HS-27A (cell line): ENCODE measurements at regions not wholly inside any gene's neighbourhood (a gene's known extent, or its start where the extent isn't known, plus 50 kb on each side); places are given as distances from the start of the nearest gene placed in this dataset.
"Not testable (repeated sequence)": the region's sequence is repeated elsewhere in the genome, so short reads cannot be mapped to it uniquely, and the experiment has no call there.

Source experiments
- DNase-seq: peaks from one replicate; pipeline ENCODE4 v3.0.0-alpha.2; 2012; ENCODE audit warnings: low read depth, missing footprints

DNA sequence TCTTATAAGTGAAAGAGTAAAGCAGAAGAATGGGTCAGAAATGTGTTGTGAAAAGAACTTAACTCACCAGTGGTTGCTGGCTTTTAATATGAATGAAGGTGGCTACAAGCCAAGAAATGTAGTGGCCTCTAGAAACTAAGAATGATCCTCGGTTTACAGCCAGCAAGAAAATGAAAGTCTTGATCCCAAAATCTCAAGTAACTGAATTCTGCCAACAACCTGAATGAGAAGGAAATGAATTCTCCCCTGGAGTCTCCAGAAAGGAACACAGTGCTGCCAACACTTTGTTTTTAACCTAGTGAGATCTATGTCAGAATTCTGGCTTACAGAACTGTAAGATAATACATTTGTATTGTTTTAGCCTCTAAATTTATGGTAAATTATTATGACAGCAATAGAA is 193.0 kb downstream of the FZD1 start:
- DNase-seq: no peak

DNA sequence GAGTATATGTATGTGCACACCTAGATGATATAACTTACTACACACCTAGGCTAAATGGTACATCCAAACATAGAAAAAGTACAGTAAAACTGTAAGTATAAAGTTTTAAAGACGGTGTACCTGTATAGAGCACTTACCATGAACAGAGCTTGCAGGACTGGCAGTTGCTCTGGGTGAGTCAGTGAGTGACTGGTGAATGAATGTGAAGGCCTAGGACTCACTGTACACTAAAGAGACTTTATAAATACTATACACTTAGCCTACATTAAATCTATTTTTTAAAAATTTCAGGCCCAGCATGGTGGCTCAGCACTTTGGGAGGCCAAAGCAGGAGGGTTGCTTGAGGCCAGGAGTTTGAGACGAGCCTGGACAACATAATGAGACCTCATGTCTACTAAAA is 195.3 kb downstream of the FZD1 start:
- DNase-seq: no peak

DNA sequence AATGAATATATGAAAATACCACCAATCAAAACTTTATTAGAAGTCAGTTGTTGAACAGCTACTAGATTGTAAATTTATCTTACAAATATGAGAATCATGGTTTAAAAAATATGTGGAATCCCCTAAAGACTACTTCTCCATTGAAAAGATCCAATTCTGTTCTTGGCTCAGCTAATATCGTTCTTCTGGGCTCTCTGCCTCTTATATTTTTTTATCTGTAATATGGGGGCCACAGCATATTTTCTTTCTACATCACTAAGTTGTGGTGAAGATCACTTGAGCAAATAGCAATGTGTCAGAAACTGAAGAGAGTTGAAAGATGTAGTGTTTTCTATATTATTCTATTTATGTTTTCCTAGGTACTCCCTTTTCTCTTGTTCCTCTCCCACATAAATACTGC is 198.1 kb downstream of the FZD1 start:
- no peak for DNase-seq

DNA sequence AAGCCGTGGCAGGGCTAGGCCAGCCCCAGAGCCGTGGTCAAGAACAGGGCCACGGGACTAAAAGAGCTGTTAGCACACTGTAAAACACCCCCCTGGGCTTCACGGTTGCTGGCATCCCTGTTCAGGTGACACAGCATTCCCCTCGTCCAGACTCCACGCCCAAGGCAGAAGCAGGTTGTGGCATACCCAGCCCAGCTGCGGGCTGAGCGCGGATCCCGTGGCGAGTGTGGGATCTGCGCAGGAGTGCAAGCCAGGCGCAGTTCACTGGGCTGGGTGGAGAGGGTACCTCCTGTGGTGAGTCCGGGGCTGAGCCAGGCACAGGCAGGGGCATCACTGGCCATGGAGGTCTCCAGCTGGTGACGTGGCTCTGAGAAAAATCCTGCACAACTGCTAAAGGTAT is 199.1 kb downstream of the FZD1 start:
- no peak for DNase-seq

DNA sequence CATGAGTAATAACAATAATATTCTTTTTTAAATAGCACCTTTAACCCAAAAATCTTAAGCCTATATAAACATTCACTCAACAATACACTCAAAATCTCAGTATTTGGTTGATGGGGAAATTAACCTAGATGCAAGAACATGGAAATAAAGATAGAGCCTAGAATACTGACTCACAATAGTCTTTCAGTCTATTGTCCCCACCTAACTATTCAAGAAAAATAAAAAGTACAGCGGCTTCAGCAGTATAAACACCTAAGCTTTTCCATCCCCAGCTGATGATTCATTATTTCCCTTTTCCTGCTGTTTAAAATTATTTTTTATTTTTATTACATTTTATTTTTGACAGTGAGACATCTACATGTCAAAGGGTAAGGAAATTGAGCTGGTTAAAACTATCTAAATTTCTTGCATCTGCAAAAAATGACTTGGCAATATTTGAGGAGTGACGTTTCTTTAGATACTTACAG is 201.4 kb downstream of the FZD1 start:
- DNase-seq: no peak

DNA sequence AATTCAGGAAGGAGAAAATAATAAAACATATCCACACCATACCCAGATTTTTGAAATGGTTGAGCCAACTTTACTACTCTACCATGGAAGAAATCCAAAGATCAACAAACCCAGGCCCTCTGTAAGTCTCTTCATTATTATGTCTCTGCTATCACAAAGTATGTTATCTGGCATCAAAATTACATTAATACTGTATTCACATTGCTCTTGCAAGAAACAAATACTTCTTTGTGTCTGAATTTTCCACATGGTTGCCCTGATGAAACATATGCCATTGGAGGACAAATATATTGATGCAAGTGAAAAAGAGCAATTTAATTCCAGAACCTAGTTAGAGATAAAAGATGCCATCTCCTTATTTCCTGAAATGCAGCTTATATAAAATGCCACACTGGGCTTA is 204.0 kb downstream of the FZD1 start:
- DNase-seq: no peak

DNA sequence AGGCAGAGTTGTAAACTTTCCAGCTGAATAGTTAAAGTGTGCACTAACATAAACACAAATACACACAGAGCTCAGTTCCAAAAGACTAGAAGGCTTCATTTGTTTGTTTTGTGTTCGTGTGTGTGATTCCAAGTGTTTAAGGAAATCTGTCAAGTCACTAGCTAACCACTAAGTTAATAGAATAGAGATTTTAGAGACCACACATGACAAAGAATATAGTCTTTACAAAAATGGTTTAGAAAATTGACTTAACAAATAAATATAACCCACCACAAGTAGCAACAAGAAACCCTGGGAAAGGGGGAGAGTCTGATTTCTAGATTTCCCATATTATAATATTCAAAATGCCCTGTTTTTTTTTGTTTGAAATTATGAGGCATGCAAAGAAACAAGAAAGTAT is 209.4 kb downstream of the FZD1 start:
- DNase-seq: no peak

DNA sequence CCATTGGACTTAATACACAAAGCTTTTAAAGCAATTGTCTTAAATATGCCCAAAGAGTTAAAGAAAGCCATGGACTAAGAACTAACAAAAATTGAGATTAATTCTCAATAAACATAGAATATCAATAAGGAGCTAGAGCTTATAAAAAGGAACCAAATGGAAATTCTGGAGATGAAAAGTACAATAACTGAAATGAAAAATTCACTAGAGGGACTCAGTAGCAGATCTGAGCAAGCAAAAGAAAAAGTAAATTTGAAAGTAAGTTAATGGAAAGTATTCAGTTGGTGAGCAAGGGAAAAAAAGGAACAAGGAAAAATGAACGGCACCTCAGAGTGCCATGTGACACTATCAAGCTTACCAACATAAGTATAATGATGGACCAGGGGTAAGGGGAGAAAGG is 209.8 kb downstream of the FZD1 start:
- DNase-seq: no peak

DNA sequence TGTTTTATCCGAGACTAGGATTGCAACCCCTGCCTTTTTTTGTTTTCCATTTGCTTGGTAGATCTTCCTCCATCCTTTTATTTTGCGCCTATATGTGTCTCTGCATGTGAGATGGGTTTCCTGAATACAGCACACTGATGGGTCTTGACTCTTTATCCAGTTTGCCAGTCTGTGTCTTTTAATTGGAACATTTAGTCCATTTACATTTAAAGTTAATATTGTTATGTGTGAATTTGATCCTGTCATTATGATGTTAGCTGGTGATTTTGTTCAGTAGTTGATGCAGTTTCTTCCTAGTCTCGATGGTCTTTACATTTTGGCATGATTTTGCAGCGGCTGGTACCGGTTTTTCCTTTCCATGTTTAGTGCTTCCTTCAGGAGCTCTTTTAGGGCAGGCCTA is 216.2 kb downstream of the FZD1 start:
- DNase-seq: not testable (repeated sequence)

DNA sequence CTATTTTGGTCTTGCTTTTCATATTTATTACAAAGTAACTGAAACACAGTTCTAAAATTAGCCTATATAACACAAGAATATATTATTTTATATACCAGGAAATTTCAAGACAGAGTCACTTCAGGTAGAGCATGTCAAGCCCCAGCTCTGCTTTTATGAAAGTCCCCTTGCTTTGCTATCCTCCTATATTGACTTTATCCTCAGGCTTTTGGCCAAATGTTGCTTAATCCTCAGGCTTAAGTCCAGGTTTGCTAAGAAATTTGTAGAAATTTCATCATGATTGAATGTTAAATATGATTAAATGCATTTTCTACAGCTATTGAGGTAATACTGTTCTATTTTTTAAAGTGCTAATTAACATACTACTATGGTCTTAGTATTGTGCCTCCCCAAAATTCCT is 227.6 kb downstream of the FZD1 start:
- DNase-seq: no peak

DNA sequence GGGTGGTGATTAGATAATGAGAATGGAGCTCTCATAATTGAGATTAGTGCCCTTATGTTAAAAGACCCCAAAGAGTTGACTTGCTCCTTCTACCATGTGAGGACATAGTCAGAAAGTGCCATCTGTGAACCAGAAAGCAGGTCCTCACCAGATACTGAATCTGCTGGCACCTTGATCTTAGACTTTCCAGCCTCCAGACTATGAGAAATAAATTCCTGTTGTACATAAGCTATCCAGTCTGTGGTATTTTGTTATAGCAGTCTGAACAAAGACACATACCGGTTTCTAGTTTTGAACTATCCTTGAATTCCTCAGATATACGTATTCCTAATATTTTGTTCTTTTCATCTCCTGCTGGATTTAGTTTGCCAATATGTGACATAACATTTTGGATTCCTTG is 228.1 kb downstream of the FZD1 start:
- no peak for DNase-seq

DNA sequence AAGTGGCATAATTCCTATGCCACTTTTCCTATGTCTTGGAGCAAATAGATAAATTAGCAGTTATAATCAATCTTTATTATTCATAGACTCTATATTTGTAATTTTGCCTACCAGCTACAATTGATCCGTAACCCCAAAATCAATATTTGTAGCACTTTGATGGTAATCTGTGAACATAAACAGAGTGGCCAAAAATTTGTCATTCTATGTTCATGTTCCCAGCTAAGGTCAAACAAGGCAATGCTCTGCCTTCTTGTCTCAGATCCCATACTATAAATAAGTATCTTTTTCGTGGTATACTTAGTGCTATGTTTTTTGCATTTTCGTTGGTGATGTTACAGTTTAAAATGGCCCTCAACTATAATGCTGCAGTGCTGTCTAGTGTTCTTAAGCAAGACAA is 228.5 kb downstream of the FZD1 start:
- no peak for DNase-seq

DNA sequence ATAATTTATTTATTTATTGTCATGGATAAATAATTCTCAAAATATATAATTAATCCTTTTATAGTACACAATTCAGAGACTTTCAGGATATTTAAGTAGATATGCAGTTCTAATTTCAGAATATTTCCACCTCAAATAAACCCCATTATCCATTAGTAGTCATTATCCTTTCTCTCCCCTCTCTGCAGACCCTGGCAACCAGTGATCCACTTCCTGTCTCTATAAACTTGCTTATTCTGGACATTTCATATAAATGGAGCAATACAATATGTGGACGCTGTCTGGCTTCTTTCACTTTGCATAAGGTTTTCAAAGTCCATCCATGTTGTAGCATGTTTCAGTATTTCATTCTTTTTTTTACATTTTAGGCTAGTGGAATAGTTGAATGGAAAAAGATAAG is 230.2 kb downstream of the FZD1 start:
- no peak for DNase-seq

DNA sequence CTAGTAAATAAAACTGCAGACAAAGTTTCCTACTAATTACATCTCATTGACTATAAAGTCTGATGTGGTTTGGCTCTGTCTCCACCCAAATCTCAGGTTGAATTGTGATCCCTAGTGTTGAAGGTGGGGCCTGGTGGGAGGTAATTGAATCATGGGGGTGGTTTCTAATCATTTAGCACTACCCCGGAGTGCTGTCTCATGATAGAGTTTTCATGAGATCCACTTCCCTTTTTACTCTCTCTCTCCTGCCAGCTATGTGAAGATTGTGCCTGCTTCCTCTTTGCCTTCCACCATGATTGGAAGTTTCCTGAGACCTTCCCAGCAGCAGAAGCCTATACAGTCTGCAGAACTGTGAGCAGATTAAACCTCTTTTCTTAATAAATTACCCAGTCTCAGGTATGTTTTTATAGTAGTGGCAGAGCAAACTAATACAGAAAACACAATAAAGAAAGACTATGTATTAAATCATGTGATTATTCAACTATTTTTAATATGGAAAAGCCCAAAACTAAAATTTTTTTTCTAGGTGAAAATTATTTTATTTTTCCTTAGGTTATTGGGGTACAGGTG is 232.1 kb downstream of the FZD1 start:
- no peak for DNase-seq

DNA sequence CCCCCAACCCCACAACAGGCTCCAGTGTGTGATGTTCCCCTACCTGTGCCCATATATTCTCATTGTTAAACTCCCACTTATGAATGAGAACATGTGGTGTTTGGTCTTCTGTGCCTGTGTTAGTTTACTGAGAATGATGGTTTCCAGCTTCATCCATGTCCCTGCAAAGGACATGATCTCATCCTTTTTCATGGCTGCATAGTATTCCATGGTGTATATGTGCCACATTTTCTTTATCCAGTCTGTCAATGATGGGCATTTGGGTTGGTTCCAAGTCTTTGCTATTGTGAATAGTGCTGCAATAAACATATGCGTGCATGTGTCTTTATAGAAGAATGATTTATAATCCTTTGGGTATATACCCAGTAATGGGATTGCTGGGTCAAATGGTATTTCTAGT is 233.0 kb downstream of the FZD1 start:
- not testable (repeated sequence) for DNase-seq

DNA sequence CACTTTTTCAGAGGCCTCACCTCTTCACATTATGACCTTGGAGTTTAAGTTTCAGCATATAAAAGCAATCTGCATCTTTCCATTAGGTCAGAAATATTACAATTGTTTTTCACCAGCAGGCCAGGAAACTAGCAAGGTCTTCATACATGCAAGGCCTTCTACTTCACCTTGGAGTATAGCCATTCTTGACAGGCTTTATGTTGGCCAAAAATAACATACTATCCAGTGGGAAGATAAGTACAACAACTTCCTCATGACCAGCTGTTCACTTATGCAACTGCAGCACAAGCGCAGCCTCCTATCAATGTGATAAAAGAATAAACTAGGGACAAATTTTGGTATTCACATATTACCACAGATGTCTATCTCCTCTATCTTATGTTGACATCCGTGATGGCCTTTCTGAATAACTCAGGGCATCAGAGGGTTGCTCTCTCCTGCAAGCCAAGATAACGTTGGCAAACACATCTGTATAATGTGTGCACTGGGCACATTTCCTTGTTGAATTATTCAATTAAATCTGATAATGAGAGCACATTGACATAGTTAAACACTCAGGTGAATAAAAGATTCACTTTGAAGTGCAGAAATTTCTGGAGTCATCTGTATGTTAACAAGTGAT is 239.8 kb downstream of the FZD1 start:
- DNase-seq: no peak

DNA sequence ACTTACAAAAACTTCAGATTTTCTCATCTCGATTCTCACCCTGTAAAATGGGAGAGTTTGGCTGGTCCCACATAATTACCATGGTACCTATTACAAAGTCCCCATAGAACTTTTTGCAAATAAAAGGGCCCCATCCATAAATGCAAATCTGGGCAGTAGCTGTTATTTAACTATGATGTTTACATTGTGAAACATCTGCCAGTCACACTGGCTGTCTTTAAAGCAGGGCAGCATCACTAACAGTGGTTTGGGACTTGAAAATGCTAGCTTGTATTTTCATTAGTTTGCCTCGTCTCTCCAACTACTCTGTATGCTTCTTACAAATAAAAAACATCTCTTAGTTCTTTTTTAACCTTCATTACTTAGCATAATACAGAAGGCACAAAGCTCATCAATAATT is 240.7 kb downstream of the FZD1 start:
- DNase-seq: no peak

DNA sequence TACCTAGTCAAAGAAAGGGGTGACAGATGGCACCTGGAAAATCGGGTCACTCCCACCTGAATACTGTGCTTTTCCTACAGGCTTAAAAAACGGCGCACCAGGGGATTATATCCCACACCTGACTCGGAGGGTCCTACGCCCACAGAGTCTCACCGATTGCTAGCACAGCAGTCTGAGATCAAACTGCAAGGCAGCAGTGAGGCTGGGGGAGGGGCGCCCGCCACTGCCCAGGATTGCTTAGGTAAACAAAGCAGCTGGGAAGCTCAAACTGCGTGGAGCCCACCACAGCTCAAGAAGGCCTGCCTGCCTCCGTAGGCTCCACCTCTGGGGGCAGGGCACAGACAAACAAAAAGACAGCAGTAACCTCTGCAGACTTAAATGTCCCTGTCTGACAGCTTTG is 242.7 kb downstream of the FZD1 start:
- DNase-seq: not testable (repeated sequence)

DNA sequence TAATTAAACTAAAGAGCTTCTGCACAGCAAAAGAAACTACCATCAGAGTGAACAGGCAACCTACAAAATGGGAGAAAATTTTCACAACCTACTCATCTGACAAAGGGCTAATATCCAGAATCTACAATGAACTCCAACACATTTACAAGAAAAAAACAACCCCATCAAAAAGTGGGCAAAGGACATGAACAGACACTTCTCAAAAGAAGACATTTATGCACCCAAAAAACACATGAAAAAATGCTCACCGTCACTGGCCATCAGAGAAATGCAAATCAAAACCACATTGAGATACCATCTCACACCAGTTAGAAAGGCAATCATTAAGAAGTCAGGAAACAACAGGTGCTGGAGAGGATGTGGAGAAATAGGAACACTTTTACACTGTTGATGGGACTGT is 247.6 kb downstream of the FZD1 start:
- not testable (repeated sequence) for DNase-seq

DNA sequence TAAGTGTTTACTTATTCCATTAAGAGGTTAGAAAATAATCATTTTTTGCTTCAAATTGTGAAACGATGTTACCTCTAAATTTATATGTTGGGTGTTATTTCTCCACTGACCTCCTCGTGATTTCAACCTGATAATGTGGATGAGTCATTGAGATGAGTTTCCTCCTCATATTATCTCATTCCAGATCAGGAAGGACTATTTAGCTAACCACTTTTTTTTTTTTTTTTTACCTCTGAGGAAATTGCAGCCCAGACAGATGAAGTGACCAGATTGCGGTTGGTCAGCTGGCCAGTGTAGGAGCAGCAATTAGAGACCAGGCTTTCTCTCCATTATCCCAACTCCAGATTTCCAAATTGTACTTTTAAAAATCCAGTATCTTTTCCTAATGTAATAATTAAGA is 248.7 kb downstream of the FZD1 start:
- no peak for DNase-seq

DNA sequence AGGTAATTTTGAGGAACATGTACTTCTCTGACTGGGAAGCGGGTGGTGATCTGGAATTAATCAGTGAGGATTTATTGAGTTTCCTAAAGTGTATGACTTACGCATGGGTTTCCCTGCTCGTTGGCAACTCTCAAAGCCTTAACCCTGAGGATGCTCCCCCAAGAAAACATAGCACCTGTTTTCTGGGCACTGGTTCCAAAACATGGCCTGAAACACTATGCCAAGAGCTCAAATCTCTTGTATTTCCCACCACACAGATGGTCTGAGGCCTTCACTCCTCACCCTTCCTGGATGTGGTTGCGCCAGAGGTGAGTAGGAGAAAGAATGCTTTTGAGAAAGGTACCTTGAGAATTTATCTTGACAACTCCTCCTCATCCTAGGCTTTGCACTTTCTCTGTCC is 250.4 kb downstream of the FZD1 start:
- no peak for DNase-seq

DNA sequence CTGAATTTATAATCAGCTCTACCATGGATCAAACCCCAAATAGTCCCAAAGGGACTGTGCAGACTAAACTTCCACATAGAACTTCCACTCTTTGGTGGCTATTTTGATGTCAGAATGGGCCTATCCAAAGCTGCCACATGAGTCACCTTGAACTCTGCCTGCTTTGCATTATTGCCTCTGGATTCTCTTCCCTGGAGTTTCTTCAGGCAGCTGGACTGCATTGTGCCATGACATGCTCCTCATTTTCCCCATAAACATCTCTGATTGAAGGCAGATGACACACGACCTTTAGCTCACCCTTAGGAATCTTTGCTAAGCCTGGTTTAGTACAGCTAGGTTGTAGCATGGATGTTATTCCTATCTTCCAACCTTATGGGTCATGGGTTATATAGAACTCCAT is 251.7 kb downstream of the FZD1 start:
- DNase-seq: no peak

DNA sequence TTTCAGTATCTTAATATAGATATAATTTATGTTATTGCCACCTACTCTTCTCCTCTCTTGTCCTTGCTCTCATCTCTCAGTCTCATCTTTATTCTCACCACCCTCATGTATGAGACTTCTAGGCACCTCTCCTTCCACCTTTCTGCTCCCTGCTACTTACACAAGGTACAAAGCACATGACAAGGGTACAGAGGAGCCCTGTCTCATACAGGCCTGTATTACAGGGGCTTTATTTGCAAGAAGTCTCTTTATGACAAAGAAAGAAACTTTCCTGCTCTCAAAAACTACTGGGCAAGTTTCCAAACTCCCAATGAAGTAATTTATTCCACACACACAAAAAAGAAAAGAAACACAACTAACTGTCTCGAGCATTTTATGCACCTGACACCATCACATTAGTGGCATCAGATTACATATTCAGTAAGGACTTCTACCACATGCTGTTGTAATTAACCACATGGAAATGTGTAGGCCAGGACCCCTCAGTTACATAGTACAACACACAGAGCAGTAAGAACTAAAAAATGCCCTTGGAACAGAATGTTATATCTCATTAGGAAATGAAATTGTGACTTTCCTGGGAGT is 253.1 kb downstream of the FZD1 start:
- no peak for DNase-seq

DNA sequence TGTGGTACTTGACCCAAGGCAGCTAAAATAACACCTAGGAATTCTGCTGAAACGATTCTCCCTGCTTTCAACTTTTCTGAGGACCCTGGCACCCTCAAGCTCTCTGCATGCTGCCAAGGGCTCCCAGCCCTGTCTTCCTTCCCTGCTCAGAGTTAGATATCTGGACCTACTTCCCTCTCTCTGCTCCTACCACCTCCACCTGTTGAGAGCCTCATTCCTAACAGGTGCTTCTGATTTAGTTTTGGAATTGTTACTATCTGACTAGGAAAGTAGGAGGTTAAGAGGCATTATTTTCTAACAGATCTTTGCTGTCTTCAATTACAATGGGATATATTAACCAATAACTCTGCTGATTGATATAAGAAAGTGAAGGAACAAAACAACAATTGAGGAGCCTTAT is 253.8 kb downstream of the FZD1 start:
- DNase-seq: no peak
